ENCODE measurements at regions not wholly inside any gene's neighbourhood (a gene's known extent, or its start where the extent isn't known, plus 50 kb on each side); places are given as distances from the start of the nearest gene placed in this dataset.

DNA sequence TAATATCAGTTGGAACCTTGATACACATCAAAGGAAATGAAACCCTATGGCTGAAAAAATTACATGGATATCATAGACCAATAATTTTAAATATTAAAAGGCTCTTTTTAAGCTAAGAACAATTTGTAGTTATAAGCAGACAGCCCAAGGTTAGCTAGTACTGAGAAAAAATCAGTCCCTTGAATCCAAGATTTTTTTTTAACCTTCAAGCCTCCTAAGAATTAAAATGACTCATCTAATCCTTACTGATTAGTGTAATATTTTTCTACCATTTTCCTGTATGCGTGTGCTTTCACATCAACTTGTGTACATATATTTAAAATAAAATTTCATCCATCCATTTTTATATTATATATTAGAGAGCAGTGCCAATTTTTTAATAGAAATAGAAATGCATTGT is 1004.9 kb upstream of the ZEB2 start:
- TF ChIP-seq CTCF (IDR thresholded peaks at IDR 0.05 in 2 of 3, conservative IDR thresholded peaks at IDR 0.05 in 1 of 3; ENCODE audit: borderline replicate concordance in 1 of 3, insufficient read depth in 1 of 3, low read depth in 2 of 3, low read length in 2 of 3): no peak
- no peak for TF ChIP-seq RAD21 (IDR thresholded peaks at IDR 0.05; ENCODE audit: low read depth)
- no peak for TF ChIP-seq POLR2AphosphoS5 (IDR thresholded peaks at IDR 0.05; ENCODE audit: low read depth, low read length)
- TF ChIP-seq EZH2 (IDR thresholded peaks at IDR 0.05): no peak
- TF ChIP-seq EGR1 (IDR thresholded peaks at IDR 0.05; ENCODE audit: low read depth): no peak
- no peak for TF ChIP-seq ZFX (IDR thresholded peaks at IDR 0.05)
- TF ChIP-seq EZH2phosphoT487 (IDR thresholded peaks at IDR 0.05; ENCODE audit: borderline replicate concordance): no peak
- no peak for TF ChIP-seq CEBPB (IDR thresholded peaks at IDR 0.05; ENCODE audit: low read depth)
